22Rv1 (cell line): ENCODE measurements at regions not wholly inside any gene's neighbourhood (a gene's known extent, or its start where the extent isn't known, plus 50 kb on each side); places are given as distances from the start of the nearest gene placed in this dataset.
A peak's percentile ranks its signal among the peaks of the same experiment; 100 is the strongest.

Source experiments
- H3K27ac ChIP-seq: fragments of 450-650 bp; 2 replicates; pipeline ENCODE4 v1.5.1; 2017
- CTCF ChIP-seq: fragments of 450-650 bp; IDR thresholded peaks from 2 replicates; pipeline ENCODE4 v1.5.1; 2017; ENCODE audit warnings: mild to moderate bottlenecking
- ZFX ChIP-seq: fragments of 450-650 bp; IDR thresholded peaks from 2 replicates; pipeline ENCODE4 v1.6.1; 2017; ENCODE audit warnings: antibody characterized with exemption, borderline replicate concordance

DNA sequence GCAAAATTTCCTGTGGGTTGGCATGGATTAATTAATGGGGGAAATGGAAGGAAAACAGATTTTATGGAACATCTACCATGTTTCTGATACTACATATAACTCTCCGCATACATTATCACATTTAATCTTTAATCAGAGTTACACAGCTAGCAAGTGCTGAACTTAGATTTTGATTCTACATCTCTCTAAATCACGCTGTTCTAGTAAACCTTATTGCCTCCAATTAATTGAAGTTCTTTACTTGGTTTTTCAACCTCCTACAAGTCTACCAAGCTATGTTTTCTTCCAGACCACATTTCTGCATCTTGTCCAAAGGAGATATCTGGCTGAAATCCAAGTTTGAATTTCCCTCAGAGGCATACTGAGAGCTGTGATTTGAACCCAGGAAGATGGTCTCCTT is 125.8 kb upstream of the GAREM1 start:
- H3K27ac ChIP-seq = no peak overlapping the region
- no peak for TF ChIP-seq ZFX
- TF ChIP-seq CTCF = no peak

GRCh38 chr18:32595832-32596231 is 125.2 kb upstream of the GAREM1 start:
- no peak overlapping the region for H3K27ac ChIP-seq
- TF ChIP-seq ZFX = no peak
- no peak for TF ChIP-seq CTCF

DNA sequence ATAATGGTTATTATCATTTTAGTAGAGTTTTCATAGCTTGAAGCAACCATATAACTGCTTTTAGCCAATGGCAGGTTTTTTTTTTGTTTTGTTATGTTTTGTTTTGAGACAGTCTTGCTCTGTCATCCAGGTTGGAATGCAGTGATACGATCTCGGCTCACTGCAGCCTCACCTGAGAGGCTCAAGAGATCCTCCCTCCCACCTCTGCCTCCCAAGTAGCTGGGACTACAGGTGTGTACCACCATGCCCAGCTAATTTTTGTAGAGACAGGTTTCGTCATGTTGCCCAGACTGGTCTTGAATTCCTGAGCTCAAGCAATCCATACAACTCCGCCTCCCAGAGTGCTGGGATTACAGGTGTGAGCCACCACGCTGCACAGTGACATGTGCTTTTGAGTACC is 117.5 kb upstream of the GAREM1 start:
- no peak overlapping the region for H3K27ac ChIP-seq

DNA sequence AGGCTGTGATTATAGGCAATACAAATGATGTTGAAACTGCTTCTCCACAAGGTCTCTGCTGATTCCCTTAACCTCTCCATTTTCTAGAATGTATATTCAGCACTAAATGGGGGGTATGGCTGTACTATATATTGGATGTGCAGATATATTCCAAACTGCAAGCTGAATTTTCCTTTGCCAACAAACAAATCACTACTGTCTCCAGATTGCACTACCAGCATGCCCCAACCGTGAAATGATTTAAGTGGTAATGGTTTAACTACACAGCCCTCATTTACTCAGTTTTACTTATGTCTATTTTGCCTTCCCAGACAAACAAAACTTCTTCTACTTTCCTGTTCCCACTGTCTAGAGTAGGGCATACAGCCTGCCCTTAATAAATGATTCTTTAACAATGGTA is 112.7 kb upstream of the GAREM1 start:
- TF ChIP-seq ZFX (no peak), CTCF (no peak)
- H3K27ac ChIP-seq = no peak overlapping the region

More for the DNA sequence above, 117.5 kb upstream of the GAREM1 start:
- TF ChIP-seq CTCF (no peak), ZFX (no peak)

DNA sequence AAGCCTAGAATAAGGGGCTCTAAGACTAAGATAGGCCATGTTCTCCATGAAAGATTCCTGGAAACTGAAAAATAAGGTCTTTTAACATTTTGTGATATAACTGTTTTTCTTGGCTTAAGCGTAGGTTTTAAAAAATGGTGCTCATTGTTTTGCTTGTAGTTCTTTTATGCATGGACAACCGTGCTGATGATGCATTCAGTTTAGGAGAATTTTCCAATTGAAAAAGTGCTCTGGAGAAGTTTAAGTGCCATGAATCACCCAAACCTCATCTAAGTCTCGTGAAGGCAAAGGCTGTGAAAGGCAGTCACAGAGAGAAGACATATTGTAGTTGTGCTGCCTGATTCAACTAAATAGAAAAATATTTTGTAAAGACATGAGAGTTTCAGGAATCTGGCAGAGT is 111.8 kb upstream of the GAREM1 start:
- no peak overlapping the region for H3K27ac ChIP-seq
- TF ChIP-seq ZFX (no peak), CTCF (no peak)

GRCh38 chr18:32577561-32577960 is 106.9 kb upstream of the GAREM1 start:
- H3K27ac ChIP-seq = no peak overlapping the region
- TF ChIP-seq ZFX (no peak), CTCF (no peak)

DNA sequence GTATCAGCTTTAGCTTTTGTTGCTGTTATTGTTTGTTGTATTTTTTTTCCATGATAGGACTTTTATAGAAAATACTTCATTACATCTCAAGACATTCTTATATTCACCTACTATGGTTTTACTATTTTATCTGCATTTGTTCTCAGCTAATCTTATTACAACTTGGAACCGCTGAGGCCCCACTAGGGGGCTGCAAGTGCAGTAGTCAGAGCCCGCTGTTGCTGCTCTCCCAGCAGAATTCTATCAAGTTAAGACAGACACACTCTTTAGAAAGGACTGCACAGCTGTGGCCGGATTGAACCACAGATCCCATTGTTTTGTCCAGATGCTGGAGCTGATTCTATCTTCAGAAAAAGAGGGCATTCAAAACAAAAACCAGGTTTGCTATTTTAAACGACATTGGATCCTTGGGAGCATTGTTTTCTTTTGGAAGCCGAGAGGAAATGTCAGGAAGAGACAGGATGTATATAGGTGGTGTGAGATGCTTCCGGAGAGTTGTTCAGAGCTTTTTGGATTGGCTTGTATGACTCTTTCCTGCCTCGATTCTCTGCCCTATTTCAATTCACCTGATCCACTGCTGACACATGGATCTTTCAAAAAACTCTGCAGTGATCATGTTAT is 105.7 kb upstream of the GAREM1 start:
- H3K27ac ChIP-seq = no peak overlapping the region
- TF ChIP-seq ZFX = no peak
- TF ChIP-seq CTCF = peak; percentile 47
